Stimulated activated CD8-positive, alpha-beta memory T cell treated with anti-CD3 and anti-CD28 coated beads, Interleukin-15, amount 100 ng/mL, for 48 hours (primary cell): ENCODE measurements at regions not wholly inside any gene's neighbourhood (a gene's known extent, or its start where the extent isn't known, plus 50 kb on each side); places are given as distances from the start of the nearest gene placed in this dataset.

Experiments used
- DNase-seq, 2 donors: peaks; one replicate each; pipeline ENCODE4 v3.0.0-alpha.2; 2020; ENCODE audit warnings: low read depth in 2 of 2

- no peak for DNase-seq
These were observed 71.4 kb upstream of the GLS start for GRCh38 chr2:190809139-190809764.

GRCh38 chr2:190809876-190810525 is 70.6 kb upstream of the GLS start:
- DNase-seq: no peak

- DNase-seq: no peak
These were observed 69.5 kb upstream of the GLS start for GRCh38 chr2:190810981-190811587.

GRCh38 chr2:190811811-190812210 is 68.8 kb upstream of the GLS start:
- no peak for DNase-seq

- DNase-seq: no peak
These were observed 67.9 kb upstream of the GLS start for GRCh38 chr2:190812506-190813294.

- DNase-seq: no peak
These were observed 65.4 kb upstream of the GLS start for GRCh38 chr2:190815226-190815625.

- DNase-seq: no peak
These were observed 63.5 kb upstream of the GLS start for GRCh38 chr2:190817082-190817481.

- no peak for DNase-seq
These were observed 60.8 kb upstream of the GLS start for GRCh38 chr2:190819840-190820301.

- no peak for DNase-seq
These were observed 60.2 kb upstream of the GLS start for GRCh38 chr2:190820416-190820815.

- DNase-seq: no peak
These were observed 58.6 kb upstream of the GLS start for GRCh38 chr2:190822043-190822442.

GRCh38 chr2:190827720-190828119 is 52.9 kb upstream of the GLS start:
- DNase-seq: no peak

GRCh38 chr2:190829642-190830041 is 51.0 kb upstream of the GLS start:
- no peak for DNase-seq
